Kidney epithelial cell (primary cell): ENCODE measurements at regions not wholly inside any gene's neighbourhood (a gene's known extent, or its start where the extent isn't known, plus 50 kb on each side); places are given as distances from the start of the nearest gene placed in this dataset.

ENCODE experiments used
- DNase-seq: peaks from one replicate; pipeline ENCODE4 v3.0.0-alpha.2; 2010; ENCODE audit warnings: low read depth
- H3K27me3 ChIP-seq: 2 replicates; pipeline ENCODE4 v1.6.0; 2011; ENCODE audit warnings: low read length; ENCODE audit not compliant: control insufficient read depth, insufficient read depth
- H3K36me3 ChIP-seq: 2 replicates; pipeline ENCODE4 v1.5.1; 2011; ENCODE audit warnings: low read length; ENCODE audit not compliant: control insufficient read depth, insufficient read depth
- H3K4me3 ChIP-seq: 2 replicates; pipeline ENCODE4 v1.5.1; 2011; ENCODE audit warnings: low read depth, mild to moderate bottlenecking, control low read depth, low read length
- TF ChIP-seq, protein P1 (sequence below): IDR thresholded peaks from 2 replicates; pipeline ENCODE4 v1.5.1; 2011; ENCODE audit warnings: mild to moderate bottlenecking, moderate library complexity, low read length, control low read depth, inconsistent platforms; ENCODE audit not compliant: insufficient read depth, poor library complexity, severe bottlenecking

DNA sequence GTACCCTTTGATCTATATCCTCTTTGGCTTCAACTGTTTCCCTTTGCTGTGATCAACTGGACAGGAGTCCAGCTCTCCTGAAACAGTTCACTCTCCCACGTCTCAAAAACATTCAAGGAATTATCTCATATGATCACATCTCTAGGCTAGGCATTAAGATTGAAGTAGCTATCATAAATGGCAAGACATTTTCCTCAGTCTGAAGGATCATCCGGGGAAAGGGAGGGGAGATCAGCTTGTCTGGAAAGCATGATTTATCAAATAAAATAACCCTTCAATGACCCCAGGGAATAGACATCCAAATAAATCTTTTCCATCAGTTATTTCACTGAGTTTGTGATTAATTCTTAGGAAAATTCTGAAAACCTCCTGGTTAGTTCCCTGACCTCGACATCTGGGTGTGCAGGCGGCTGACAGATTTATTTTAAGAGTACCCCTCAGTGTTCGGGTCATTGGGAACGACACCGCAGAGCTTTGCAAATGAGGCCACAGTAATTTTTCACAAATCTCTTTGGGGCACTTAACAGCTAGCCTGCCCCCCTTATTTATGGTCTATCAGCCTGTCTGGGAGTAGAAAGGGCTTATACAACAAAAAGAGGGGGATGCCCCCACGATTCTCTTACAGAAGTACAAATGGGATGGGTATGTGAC lies 65.8 kb downstream of the NSMCE3 start:
- Histone ChIP-seq H3K27me3 (no peaks in the 10 kb centered on the region), H3K36me3 (no peaks in the 10 kb centered on the region), H3K4me3 (no peak overlapping the region)
- TF ChIP-seq, protein P1, sequence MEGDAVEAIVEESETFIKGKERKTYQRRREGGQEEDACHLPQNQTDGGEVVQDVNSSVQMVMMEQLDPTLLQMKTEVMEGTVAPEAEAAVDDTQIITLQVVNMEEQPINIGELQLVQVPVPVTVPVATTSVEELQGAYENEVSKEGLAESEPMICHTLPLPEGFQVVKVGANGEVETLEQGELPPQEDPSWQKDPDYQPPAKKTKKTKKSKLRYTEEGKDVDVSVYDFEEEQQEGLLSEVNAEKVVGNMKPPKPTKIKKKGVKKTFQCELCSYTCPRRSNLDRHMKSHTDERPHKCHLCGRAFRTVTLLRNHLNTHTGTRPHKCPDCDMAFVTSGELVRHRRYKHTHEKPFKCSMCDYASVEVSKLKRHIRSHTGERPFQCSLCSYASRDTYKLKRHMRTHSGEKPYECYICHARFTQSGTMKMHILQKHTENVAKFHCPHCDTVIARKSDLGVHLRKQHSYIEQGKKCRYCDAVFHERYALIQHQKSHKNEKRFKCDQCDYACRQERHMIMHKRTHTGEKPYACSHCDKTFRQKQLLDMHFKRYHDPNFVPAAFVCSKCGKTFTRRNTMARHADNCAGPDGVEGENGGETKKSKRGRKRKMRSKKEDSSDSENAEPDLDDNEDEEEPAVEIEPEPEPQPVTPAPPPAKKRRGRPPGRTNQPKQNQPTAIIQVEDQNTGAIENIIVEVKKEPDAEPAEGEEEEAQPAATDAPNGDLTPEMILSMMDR: no peak
- DNase-seq: no peak

- Histone ChIP-seq H3K27me3 (no peaks in the 10 kb centered on the region), H3K4me3 (no peak overlapping the region), H3K36me3 (no peaks in the 10 kb centered on the region)
- TF ChIP-seq, protein P1: no peak
- no peak for DNase-seq
Measured at GRCh38 chr15:29196722-29197121, 72.9 kb downstream of the NSMCE3 start.

DNA sequence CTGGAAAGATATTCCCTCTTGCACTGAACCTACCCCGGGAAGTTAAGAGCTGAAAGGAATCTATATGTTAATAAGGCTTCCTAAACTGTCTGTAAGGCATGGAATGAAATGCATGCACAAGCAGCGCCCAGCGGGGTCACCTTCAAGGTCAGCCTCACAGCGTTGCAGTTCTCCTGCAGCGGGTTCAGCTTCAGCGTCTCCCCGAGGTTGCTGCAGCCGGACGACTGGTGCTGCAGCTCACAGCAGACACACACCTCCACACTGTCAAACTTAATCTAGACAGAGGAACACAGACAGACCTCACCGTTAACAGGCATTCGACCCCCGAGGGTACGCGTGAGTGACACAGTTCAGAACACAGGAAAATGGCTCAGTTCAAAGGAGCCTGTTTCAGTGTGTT lies 73.3 kb downstream of the NSMCE3 start:
- Histone ChIP-seq H3K36me3 (no peaks in the 10 kb centered on the region), H3K4me3 (no peak overlapping the region), H3K27me3 (no peaks in the 10 kb centered on the region)
- TF ChIP-seq, protein P1: no peak
- DNase-seq: no peak

- no peak for DNase-seq
- H3K36me3 ChIP-seq: no peaks in the 10 kb centered on the region
- H3K4me3 ChIP-seq: no peak overlapping the region
- TF ChIP-seq, protein P1: no peak
- no peaks in the 10 kb centered on the region for H3K27me3 ChIP-seq
Measured at GRCh38 chr15:29194866-29195265, 74.8 kb downstream of the NSMCE3 start.

GRCh38 chr15:29183071-29183831 lies 86.4 kb downstream of the NSMCE3 start:
- TF ChIP-seq, protein P1: no peak
- H3K27me3 ChIP-seq: no peaks in the 10 kb centered on the region
- H3K36me3 ChIP-seq: peaks cover 1% of the 10 kb centered on the region
- no peak overlapping the region for H3K4me3 ChIP-seq
- DNase-seq: no peak

DNA sequence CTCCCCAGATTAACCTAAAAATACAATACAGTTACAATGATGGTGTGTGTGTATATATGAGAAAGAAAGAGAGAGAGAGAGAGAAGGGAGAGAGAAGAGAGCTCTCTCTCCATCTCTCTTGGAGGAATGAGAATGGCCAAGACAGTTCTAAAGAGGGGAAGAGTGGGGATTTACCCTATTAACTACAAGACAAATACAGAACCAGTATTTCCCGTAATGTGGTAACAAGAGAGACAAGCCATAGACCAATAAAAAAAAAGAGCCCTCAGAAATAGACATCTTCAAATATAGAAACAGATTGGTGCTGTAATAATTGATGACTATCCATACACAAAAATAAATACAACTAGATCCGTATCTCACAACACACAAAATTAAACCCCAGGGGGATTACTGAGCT lies 87.0 kb downstream of the NSMCE3 start:
- no peak for DNase-seq
- no peaks in the 10 kb centered on the region for H3K36me3 ChIP-seq
- no peak overlapping the region for H3K4me3 ChIP-seq
- H3K27me3 ChIP-seq: no peaks in the 10 kb centered on the region
- TF ChIP-seq, protein P1: no peak
